Aorta (tissue), 5 donors: ENCODE measurements at regions not wholly inside any gene's neighbourhood (a gene's known extent, or its start where the extent isn't known, plus 50 kb on each side); places are given as distances from the start of the nearest gene placed in this dataset.

ENCODE experiments used
- ATAC-seq: fragments of 200-7000 bp; cut with Tn5 transposase; one replicate; pipeline ENCODE4 v1.9.1; 2022; ENCODE audit warnings: moderate library complexity; ENCODE audit not compliant: low FRiP score
- DNase-seq, 2 donors: peaks; one replicate each; pipeline ENCODE4 v3.0.0-alpha.2; 2020
- H3K27ac ChIP-seq, 2 donors: one replicate each; pipeline ENCODE4 v1.5.1; 2013; ENCODE audit warnings: low read length in 2 of 2, mild to moderate bottlenecking in 2 of 2, moderate library complexity in 2 of 2, control low read depth in 1 of 2, inconsistent platforms in 1 of 2, low read depth in 1 of 2
- H3K27me3 ChIP-seq, 2 donors: one replicate each; pipeline ENCODE4 v1.6.1; 2013; ENCODE audit warnings: control low read depth in 1 of 2, low read length in 1 of 2, mild to moderate bottlenecking in 1 of 2, moderate library complexity in 1 of 2; ENCODE audit not compliant: insufficient read depth in 2 of 2, control insufficient read depth in 1 of 2
- H3K36me3 ChIP-seq, 2 donors: one replicate each; pipeline ENCODE4 v1.6.1; 2013; ENCODE audit warnings: control low read depth in 1 of 2, low read length in 1 of 2, mild to moderate bottlenecking in 1 of 2; ENCODE audit not compliant: insufficient read depth in 2 of 2, control insufficient read depth in 1 of 2
- H3K4me1 ChIP-seq, 2 donors: one replicate each; pipeline ENCODE4 v1.6.1; 2013; ENCODE audit warnings: low read length in 2 of 2, control low read depth in 1 of 2, mild to moderate bottlenecking in 1 of 2, moderate library complexity in 1 of 2; ENCODE audit not compliant: insufficient read depth in 2 of 2, control insufficient read depth in 1 of 2
- H3K4me3 ChIP-seq, 2 donors: one replicate each; pipeline ENCODE4 v1.5.1; 2013; ENCODE audit warnings: low read length in 2 of 2, control low read depth in 1 of 2, mild to moderate bottlenecking in 1 of 2
- H3K9me3 ChIP-seq: one replicate; pipeline ENCODE4 v1.6.1; 2013; ENCODE audit warnings: mild to moderate bottlenecking, low read length; ENCODE audit not compliant: control insufficient read depth
- WGBS, 2 donors: extraction: QIAGEN DNeasy Blood & Tissue Kit; methylation state at CpG; one replicate each; pipeline ENCODE4 v1.1.7; 2013; 5-methylcytosine and 5-hydroxymethylcytosine counted together
- intact Hi-C, 2 donors: fragments of 100-400 bp; cut with DNase I; formaldehyde crosslinking; loops; one replicate each; pipeline versions ENCODE4 v1.14.2 to v1.15.0; 2022
- donor health status: healthy with polysubstance abuse.
- donor health status: Bipolar disorder and iron deficiency.
- donor health status: DM: no; HTN: no; CAD: no.
- donor health status: DM: no; HTN: no; CAD: no.
- donor health status: DM: yes; HTN: yes; CAD: no.

GRCh38 chr1:24992761-24993211 lies 62.7 kb upstream of the RUNX3 start:
- H3K4me1 ChIP-seq, result no peaks in the 10 kb centered on the region
- DNase-seq (peak in 1 of 2 donors; percentile 55), ATAC-seq (no peak)
- H3K27me3 ChIP-seq, result peaks cover 0 to 2% of the 10 kb centered on the region in 2 donors
- H3K27ac ChIP-seq, result no peak overlapping the region
- H3K4me3 ChIP-seq, result no peak overlapping the region
- H3K36me3 ChIP-seq, result no peaks in the 10 kb centered on the region
- intact Hi-C loops, result no loop called here
- H3K9me3 ChIP-seq, result peaks cover 3% of the 10 kb centered on the region
- WGBS, 2 donors, result 54 to 65% methylated on average over 12 of the region's 12 CpGs

DNA sequence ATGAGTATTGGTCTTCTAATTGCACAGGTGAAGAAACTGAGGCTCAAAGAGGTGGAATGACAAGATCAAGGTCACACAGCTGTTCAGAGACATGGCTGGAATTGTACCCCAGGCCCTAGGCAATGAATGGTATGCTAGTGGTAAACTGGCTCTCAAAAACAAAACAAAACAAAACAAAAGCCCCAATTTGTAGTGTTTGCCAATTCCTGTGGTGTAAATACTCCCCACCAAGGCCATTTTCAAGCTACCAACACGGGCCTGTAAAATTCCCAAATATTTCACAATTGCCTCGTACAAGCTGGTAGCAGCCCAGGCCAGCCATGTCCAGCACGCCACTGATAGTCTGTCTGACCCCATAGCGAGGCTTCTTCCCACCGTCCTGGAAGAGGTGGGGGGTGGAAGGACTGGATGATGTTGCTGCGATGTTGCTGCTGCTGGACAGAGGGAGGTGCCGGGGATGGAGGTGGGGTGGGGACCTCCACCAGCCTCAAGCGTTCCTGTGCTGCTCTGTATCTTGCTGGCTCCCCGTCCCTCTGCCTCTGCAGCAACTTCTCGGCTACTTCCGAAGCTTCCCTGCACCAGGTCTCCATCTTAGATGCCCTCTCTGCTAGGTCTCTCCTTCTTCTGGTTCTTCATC lies 62.2 kb upstream of the RUNX3 start:
- Histone ChIP-seq H3K36me3 (no peaks in the 10 kb centered on the region), H3K4me1 (no peaks in the 10 kb centered on the region), H3K4me3 (no peak overlapping the region), H3K27me3 (peaks cover 0 to 2% of the 10 kb centered on the region in 2 donors), H3K27ac (no peak overlapping the region), H3K9me3 (peaks cover 3% of the 10 kb centered on the region)
- WGBS, 2 donors, result 83 to 84% methylated on average over 11 of the region's 11 CpGs
- ATAC-seq (no peak), DNase-seq (peak in 1 of 2 donors; percentile 50)
- intact Hi-C loops, result no loop called here

- Histone ChIP-seq H3K4me1 (no peaks in the 10 kb centered on the region), H3K4me3 (no peak overlapping the region), H3K9me3 (peaks cover 3% of the 10 kb centered on the region), H3K27me3 (peaks cover 0 to 2% of the 10 kb centered on the region in 2 donors), H3K36me3 (no peaks in the 10 kb centered on the region), H3K27ac (no peak overlapping the region)
- intact Hi-C loops, result no loop called here
- DNase-seq (peak in 1 of 2 donors; percentile 12), ATAC-seq (no peak)
- WGBS, 2 donors, result 70 to 78% methylated on average over 7 of the region's 7 CpGs
Measured at GRCh38 chr1:24991697-24992096, 61.6 kb upstream of the RUNX3 start.

GRCh38 chr1:24990779-24991641 lies 60.9 kb upstream of the RUNX3 start:
- ATAC-seq (no peak), DNase-seq (peak in 1 of 2 donors; percentile 50)
- Histone ChIP-seq H3K27ac (no peak overlapping the region), H3K4me1 (no peaks in the 10 kb centered on the region), H3K36me3 (no peaks in the 10 kb centered on the region), H3K9me3 (peaks cover 3% of the 10 kb centered on the region), H3K4me3 (no peak overlapping the region), H3K27me3 (peaks cover 0 to 2% of the 10 kb centered on the region in 2 donors)
- 71 to 73% methylated on average over 9 of the region's 9 CpGs for WGBS, 2 donors
- intact Hi-C loops, result no loop called here

DNA sequence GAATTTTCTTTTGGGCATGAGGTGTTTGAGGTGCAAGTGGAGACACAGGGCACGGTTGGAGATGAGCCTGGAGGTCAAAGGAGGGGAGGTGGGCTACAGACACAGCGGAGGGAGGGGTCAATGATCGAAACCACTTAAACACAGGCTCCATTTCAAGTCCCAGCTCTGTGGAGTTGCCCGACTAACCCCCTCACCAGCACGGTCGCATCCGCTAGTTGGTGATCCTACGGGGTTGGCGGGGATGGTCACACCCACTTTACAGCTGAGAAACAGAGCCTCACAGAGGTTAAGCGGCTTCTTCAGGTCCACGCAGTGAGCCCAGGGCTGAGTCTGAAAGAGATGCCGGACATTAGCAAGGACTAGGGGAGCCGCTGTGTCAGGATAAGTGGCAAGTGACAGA lies 60.1 kb upstream of the RUNX3 start:
- H3K36me3 ChIP-seq, result no peaks in the 10 kb centered on the region
- no peak overlapping the region for H3K4me3 ChIP-seq
- 71 to 80% methylated on average over 13 of the region's 13 CpGs for WGBS, 2 donors
- no peak for ATAC-seq
- H3K27me3 ChIP-seq, result no peaks in the 10 kb centered on the region
- H3K4me1 ChIP-seq, result no peaks in the 10 kb centered on the region
- peaks cover 3% of the 10 kb centered on the region for H3K9me3 ChIP-seq
- intact Hi-C loops, result no loop called here
- DNase-seq, result peak in 1 of 2 donors; percentile 57
- no peak overlapping the region for H3K27ac ChIP-seq

DNA sequence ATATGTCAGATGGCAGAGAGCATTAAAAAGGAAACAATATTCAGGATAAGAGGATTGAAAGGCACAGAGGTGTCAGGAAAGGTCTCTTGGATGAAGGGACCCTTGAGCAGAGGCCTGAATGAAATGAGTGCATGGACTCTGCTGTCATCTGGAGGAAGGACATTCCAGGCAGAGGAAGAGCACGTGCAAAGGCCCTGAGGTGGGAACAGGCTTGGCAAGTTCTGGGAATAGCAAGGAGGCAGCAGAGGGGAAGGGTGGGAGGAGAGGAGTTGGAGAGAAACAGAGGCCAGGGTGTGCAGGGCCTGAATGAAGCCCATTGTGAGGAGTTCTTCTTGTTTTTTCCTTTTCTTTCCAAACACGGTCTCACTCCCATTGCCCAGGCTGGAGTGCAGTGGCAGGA lies 59.0 kb upstream of the RUNX3 start:
- H3K27ac ChIP-seq, result no peak overlapping the region
- H3K4me3 ChIP-seq, result no peak overlapping the region
- ATAC-seq (no peak), DNase-seq (no peak)
- H3K27me3 ChIP-seq, result no peaks in the 10 kb centered on the region
- H3K9me3 ChIP-seq, result peaks cover 3% of the 10 kb centered on the region
- intact Hi-C loops, result no loop called here
- H3K4me1 ChIP-seq, result no peaks in the 10 kb centered on the region
- no peaks in the 10 kb centered on the region for H3K36me3 ChIP-seq
- WGBS, 2 donors, result 91 to 97% methylated on average over 2 of the region's 2 CpGs

GRCh38 chr1:24988558-24988912 lies 58.5 kb upstream of the RUNX3 start:
- Histone ChIP-seq H3K4me1 (no peaks in the 10 kb centered on the region), H3K27ac (no peak overlapping the region), H3K4me3 (no peak overlapping the region), H3K27me3 (no peaks in the 10 kb centered on the region), H3K36me3 (no peaks in the 10 kb centered on the region), H3K9me3 (peaks cover 3% of the 10 kb centered on the region)
- intact Hi-C loops, result no loop called here
- DNase-seq (peak in 1 of 2 donors; percentile 51), ATAC-seq (no peak)
- WGBS, 2 donors, result 86 to 88% methylated on average over 6 of the region's 6 CpGs

GRCh38 chr1:24987875-24988557 lies 57.9 kb upstream of the RUNX3 start:
- ATAC-seq (no peak), DNase-seq (peak in 1 of 2 donors; percentile 25)
- Histone ChIP-seq H3K9me3 (peaks cover 3% of the 10 kb centered on the region), H3K4me3 (no peak overlapping the region), H3K36me3 (no peaks in the 10 kb centered on the region), H3K4me1 (no peaks in the 10 kb centered on the region), H3K27ac (no peak overlapping the region), H3K27me3 (no peaks in the 10 kb centered on the region)
- intact Hi-C loops, result no loop called here
- WGBS, 2 donors, result 76 to 80% methylated on average over 5 of the region's 5 CpGs
